GM23338 (cell line): ENCODE measurements at regions not wholly inside any gene's neighbourhood (a gene's known extent, or its start where the extent isn't known, plus 50 kb on each side); places are given as distances from the start of the nearest gene placed in this dataset.

Source experiments
- ATAC-seq: fragments of 200-7000 bp; cut with Tn5 transposase; 3 replicates; pipeline ENCODE4 v1.9.1; 2020
- DNase-seq: peaks from one replicate; pipeline ENCODE4 v3.0.0-alpha.2; 2015; ENCODE audit warnings: low spot score
- H2AFZ ChIP-seq: fragments of 200-600 bp; sonication (generic); 2 replicates; pipeline ENCODE4 v1.8.0; 2016; ENCODE audit warnings: antibody characterized with exemption, mild to moderate bottlenecking, moderate library complexity
- H3F3A ChIP-seq: fragments of 200-600 bp; sonication (generic); replicated peaks from 2 replicates; pipeline ENCODE4 v1.8.0; 2017; ENCODE audit warnings: antibody characterized with exemption, mixed run types, low read depth
- H3K27ac ChIP-seq: fragments of 200-600 bp; sonication (generic); 2 replicates; pipeline ENCODE4 v1.6.1; 2016; ENCODE audit warnings: low read depth
- H3K27me3 ChIP-seq: fragments of 200-600 bp; sonication (generic); 2 replicates; pipeline ENCODE4 v1.8.0; 2016; ENCODE audit warnings: mild to moderate bottlenecking, mixed run types, moderate library complexity; ENCODE audit not compliant: insufficient read depth
- H3K36me3 ChIP-seq: fragments of 200-600 bp; sonication (generic); 2 replicates; pipeline ENCODE4 v1.8.0; 2016; ENCODE audit warnings: mild to moderate bottlenecking; ENCODE audit not compliant: insufficient read depth
- H3K4me1 ChIP-seq: fragments of 200-600 bp; sonication (generic); 2 replicates; pipeline ENCODE4 v1.8.0; 2016; ENCODE audit warnings: mild to moderate bottlenecking, moderate library complexity; ENCODE audit not compliant: insufficient read depth
- H3K4me2 ChIP-seq: fragments of 200-600 bp; sonication (generic); 2 replicates; pipeline ENCODE4 v1.7.1; 2017; ENCODE audit warnings: mixed run types
- H3K4me3 ChIP-seq: fragments of 200-600 bp; sonication (generic); 2 replicates; pipeline ENCODE4 v1.6.1; 2016; ENCODE audit warnings: mixed run types
- H3K79me2 ChIP-seq: fragments of 200-600 bp; sonication (generic); replicated peaks from 2 replicates; pipeline ENCODE4 v1.8.0; 2017; ENCODE audit warnings: mild to moderate bottlenecking; ENCODE audit not compliant: insufficient read depth
- H3K9me2 ChIP-seq: fragments of 200-600 bp; sonication (generic); 2 replicates; pipeline ENCODE4 v1.8.0; 2017; ENCODE audit not compliant: insufficient read depth
- H4K20me1 ChIP-seq: fragments of 200-600 bp; sonication (generic); replicated peaks from 2 replicates; pipeline ENCODE4 v1.8.0; 2017; ENCODE audit warnings: mild to moderate bottlenecking; ENCODE audit not compliant: insufficient read depth
- H3K27ac Mint-ChIP-seq: 2 replicates; pipeline ENCODE4 v1.8.0; 2020; ENCODE audit warnings: inconsistent platforms, mild to moderate bottlenecking, moderate library complexity, mixed read lengths
- H3K27me3 Mint-ChIP-seq: 3 replicates; pipeline ENCODE4 v1.8.0; 2022; ENCODE audit warnings: low read depth, mild to moderate bottlenecking, moderate library complexity, mixed read lengths, inconsistent platforms; ENCODE audit not compliant: insufficient read depth, poor library complexity
- H3K36me3 Mint-ChIP-seq: 3 replicates; pipeline ENCODE4 v1.8.0; 2021; ENCODE audit warnings: low read depth, mild to moderate bottlenecking, inconsistent platforms, moderate library complexity, mixed read lengths
- H3K4me1 Mint-ChIP-seq: 3 replicates; pipeline ENCODE4 v1.8.0; 2020; ENCODE audit warnings: mild to moderate bottlenecking, inconsistent platforms, mixed read lengths
- H3K4me3 Mint-ChIP-seq: 3 replicates; pipeline ENCODE4 v1.8.0; 2021; ENCODE audit warnings: moderate library complexity, mild to moderate bottlenecking, inconsistent platforms, mixed read lengths
- H3K9me3 Mint-ChIP-seq: 3 replicates; pipeline ENCODE4 v1.8.0; 2020; ENCODE audit warnings: moderate library complexity, mild to moderate bottlenecking, inconsistent platforms, mixed read lengths
- CREB1 ChIP-seq: fragments of 250-450 bp; sonication (Bioruptor Pico); IDR thresholded peaks from 2 replicates; pipeline ENCODE4 v1.5.0; 2020; ENCODE audit warnings: low read depth, mild to moderate bottlenecking, moderate library complexity
- EZH2 ChIP-seq: fragments of 200-600 bp; sonication (generic); IDR thresholded peaks from one replicate; pipeline ENCODE4 v1.8.0; 2017; ENCODE audit warnings: antibody characterized with exemption, mild to moderate bottlenecking, low read depth; ENCODE audit not compliant: unreplicated experiment
- EZH2phosphoT487 ChIP-seq: fragments of 200-600 bp; sonication (generic); IDR thresholded peaks from one replicate; pipeline ENCODE4 v1.8.1; 2018; ENCODE audit warnings: antibody characterized with exemption; ENCODE audit not compliant: unreplicated experiment
- JUNB ChIP-seq: IDR thresholded peaks from one replicate; pipeline ENCODE4 v1.6.1; 2016; ENCODE audit warnings: antibody characterized with exemption; ENCODE audit not compliant: unreplicated experiment
- NANOG ChIP-seq: IDR thresholded peaks from 2 replicates; pipeline ENCODE4 v1.6.1; 2016; ENCODE audit warnings: antibody characterized with exemption, borderline replicate concordance
- POLR2AphosphoS5 ChIP-seq: IDR thresholded peaks from 2 replicates; pipeline ENCODE4 v1.6.1; 2016; ENCODE audit warnings: antibody characterized with exemption, low read depth
- STAT1 ChIP-seq: IDR thresholded peaks from one replicate; pipeline ENCODE4 v1.6.1; 2016; ENCODE audit warnings: antibody characterized with exemption; ENCODE audit not compliant: unreplicated experiment
- ZNF331 ChIP-seq: fragments of 250-450 bp; sonication (Bioruptor Pico); IDR thresholded peaks from 2 replicates; pipeline ENCODE4 v1.5.0; 2020; ENCODE audit warnings: low read depth, mild to moderate bottlenecking, moderate library complexity
- TF ChIP-seq, protein P1 (sequence below): IDR thresholded peaks from one replicate; pipeline ENCODE4 v1.6.1; 2018; ENCODE audit warnings: antibody characterized with exemption; ENCODE audit not compliant: unreplicated experiment
- TF ChIP-seq, protein P2 (sequence below): fragments of 250-450 bp; sonication (Bioruptor Pico); IDR thresholded peaks from 2 replicates; pipeline ENCODE4 v1.5.0; 2020; ENCODE audit warnings: mild to moderate bottlenecking, moderate library complexity

DNA sequence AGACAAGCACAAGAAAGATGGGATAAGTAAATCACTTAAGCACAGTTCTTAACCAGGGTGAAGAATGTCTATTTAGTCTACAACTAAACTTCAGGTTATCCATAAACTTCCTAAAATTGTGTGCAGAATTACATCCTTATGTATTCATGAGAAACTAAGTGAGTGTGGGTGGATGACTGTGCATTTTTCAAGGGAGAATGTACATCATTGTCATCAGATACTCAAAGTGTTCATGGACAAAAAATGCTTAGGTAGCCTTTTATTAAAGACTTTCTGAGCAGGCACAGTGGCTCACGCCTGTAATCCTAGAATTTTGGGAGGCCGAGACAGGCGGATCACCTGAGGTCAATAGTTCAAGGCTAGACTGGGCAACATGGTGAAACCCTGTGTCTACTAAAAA lies 2023.8 kb downstream of the LRRC4C start (continued):
- TF ChIP-seq, protein P1, sequence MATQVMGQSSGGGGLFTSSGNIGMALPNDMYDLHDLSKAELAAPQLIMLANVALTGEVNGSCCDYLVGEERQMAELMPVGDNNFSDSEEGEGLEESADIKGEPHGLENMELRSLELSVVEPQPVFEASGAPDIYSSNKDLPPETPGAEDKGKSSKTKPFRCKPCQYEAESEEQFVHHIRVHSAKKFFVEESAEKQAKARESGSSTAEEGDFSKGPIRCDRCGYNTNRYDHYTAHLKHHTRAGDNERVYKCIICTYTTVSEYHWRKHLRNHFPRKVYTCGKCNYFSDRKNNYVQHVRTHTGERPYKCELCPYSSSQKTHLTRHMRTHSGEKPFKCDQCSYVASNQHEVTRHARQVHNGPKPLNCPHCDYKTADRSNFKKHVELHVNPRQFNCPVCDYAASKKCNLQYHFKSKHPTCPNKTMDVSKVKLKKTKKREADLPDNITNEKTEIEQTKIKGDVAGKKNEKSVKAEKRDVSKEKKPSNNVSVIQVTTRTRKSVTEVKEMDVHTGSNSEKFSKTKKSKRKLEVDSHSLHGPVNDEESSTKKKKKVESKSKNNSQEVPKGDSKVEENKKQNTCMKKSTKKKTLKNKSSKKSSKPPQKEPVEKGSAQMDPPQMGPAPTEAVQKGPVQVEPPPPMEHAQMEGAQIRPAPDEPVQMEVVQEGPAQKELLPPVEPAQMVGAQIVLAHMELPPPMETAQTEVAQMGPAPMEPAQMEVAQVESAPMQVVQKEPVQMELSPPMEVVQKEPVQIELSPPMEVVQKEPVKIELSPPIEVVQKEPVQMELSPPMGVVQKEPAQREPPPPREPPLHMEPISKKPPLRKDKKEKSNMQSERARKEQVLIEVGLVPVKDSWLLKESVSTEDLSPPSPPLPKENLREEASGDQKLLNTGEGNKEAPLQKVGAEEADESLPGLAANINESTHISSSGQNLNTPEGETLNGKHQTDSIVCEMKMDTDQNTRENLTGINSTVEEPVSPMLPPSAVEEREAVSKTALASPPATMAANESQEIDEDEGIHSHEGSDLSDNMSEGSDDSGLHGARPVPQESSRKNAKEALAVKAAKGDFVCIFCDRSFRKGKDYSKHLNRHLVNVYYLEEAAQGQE, result no peak

DNA sequence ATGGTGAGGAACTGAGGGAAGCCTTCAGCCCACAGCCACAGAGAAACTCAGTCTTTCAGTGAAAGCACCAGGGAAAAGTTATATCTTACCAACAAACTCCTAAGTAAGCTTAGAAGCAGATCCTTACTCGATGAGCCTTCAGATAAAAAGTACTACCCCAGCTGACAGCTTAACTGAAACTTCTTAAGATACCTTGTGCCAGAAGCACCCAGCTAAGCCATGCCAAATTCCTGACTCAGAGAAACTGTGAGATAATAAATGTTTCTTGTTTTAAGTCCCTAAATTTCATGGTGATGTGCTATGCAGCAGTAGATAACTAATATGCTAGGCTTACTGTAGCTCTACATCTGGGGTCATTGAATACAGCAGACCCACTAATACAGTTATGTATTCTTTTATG lies 2025.0 kb downstream of the LRRC4C start:
- Histone ChIP-seq H3K4me3 (no peak overlapping the region), H4K20me1 (no peaks in the 10 kb centered on the region), H2AFZ (no peak overlapping the region), H3K9me2 (no peaks in the 10 kb centered on the region), H3K27ac (no peak overlapping the region), H3K79me2 (no peaks in the 10 kb centered on the region), H3F3A (no peaks in the 10 kb centered on the region), H3K27me3 (no peaks in the 10 kb centered on the region), H3K4me1 (0 out of 2 replicates have a peak, but pooled peaks cover 5% of the 10 kb centered on the region), H3K36me3 (no peaks in the 10 kb centered on the region), H3K4me2 (no peak overlapping the region)
- H3K27me3 Mint-ChIP-seq, result no peaks in the 10 kb centered on the region
- peaks cover 6% of the 10 kb centered on the region; the same call in 2 of the 3 replicates for H3K4me1 Mint-ChIP-seq
- no peak overlapping the region for H3K4me3 Mint-ChIP-seq
- no peaks in the 10 kb centered on the region for H3K36me3 Mint-ChIP-seq
- DNase-seq (no peak), ATAC-seq (no peak)
- no peak overlapping the region for H3K27ac Mint-ChIP-seq
- no peaks in the 10 kb centered on the region; the same call in 2 of the 3 replicates for H3K9me3 Mint-ChIP-seq
- no peak for TF ChIP-seq NANOG
- no peak for TF ChIP-seq EZH2phosphoT487
- TF ChIP-seq, protein P1, result no peak
- no peak for TF ChIP-seq EZH2
- TF ChIP-seq, protein P2, sequence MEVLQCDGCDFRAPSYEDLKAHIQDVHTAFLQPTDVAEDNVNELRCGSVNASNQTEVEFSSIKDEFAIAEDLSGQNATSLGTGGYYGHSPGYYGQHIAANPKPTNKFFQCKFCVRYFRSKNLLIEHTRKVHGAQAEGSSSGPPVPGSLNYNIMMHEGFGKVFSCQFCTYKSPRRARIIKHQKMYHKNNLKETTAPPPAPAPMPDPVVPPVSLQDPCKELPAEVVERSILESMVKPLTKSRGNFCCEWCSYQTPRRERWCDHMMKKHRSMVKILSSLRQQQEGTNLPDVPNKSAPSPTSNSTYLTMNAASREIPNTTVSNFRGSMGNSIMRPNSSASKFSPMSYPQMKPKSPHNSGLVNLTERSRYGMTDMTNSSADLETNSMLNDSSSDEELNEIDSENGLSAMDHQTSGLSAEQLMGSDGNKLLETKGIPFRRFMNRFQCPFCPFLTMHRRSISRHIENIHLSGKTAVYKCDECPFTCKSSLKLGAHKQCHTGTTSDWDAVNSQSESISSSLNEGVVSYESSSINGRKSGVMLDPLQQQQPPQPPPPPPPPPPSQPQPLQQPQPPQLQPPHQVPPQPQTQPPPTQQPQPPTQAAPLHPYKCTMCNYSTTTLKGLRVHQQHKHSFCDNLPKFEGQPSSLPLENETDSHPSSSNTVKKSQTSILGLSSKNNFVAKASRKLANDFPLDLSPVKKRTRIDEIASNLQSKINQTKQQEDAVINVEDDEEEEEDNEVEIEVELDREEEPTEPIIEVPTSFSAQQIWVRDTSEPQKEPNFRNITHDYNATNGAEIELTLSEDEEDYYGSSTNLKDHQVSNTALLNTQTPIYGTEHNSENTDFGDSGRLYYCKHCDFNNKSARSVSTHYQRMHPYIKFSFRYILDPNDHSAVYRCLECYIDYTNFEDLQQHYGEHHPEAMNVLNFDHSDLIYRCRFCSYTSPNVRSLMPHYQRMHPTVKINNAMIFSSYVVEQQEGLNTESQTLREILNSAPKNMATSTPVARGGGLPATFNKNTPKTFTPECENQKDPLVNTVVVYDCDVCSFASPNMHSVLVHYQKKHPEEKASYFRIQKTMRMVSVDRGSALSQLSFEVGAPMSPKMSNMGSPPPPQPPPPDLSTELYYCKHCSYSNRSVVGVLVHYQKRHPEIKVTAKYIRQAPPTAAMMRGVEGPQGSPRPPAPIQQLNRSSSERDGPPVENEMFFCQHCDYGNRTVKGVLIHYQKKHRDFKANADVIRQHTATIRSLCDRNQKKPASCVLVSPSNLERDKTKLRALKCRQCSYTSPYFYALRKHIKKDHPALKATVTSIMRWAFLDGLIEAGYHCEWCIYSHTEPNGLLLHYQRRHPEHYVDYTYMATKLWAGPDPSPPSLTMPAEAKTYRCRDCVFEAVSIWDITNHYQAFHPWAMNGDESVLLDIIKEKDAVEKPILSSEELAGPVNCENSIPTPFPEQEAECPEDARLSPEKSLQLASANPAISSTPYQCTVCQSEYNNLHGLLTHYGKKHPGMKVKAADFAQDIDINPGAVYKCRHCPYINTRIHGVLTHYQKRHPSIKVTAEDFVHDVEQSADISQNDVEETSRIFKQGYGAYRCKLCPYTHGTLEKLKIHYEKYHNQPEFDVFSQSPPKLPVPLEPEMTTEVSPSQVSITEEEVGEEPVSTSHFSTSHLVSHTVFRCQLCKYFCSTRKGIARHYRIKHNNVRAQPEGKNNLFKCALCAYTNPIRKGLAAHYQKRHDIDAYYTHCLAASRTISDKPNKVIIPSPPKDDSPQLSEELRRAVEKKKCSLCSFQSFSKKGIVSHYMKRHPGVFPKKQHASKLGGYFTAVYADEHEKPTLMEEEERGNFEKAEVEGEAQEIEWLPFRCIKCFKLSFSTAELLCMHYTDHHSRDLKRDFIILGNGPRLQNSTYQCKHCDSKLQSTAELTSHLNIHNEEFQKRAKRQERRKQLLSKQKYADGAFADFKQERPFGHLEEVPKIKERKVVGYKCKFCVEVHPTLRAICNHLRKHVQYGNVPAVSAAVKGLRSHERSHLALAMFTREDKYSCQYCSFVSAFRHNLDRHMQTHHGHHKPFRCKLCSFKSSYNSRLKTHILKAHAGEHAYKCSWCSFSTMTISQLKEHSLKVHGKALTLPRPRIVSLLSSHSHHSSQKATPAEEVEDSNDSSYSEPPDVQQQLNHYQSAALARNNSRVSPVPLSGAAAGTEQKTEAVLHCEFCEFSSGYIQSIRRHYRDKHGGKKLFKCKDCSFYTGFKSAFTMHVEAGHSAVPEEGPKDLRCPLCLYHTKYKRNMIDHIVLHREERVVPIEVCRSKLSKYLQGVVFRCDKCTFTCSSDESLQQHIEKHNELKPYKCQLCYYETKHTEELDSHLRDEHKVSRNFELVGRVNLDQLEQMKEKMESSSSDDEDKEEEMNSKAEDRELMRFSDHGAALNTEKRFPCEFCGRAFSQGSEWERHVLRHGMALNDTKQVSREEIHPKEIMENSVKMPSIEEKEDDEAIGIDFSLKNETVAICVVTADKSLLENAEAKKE (CRISPR knock-in tag), result no peak
- TF ChIP-seq JUNB, result no peak
- TF ChIP-seq STAT1, result no peak
- no peak for TF ChIP-seq ZNF331 (CRISPR knock-in tag)
- no peak for TF ChIP-seq CREB1
- TF ChIP-seq POLR2AphosphoS5, result no peak
